ENCODE measurements at regions not wholly inside any gene's neighbourhood (a gene's known extent, or its start where the extent isn't known, plus 50 kb on each side); places are given as distances from the start of the nearest gene placed in this dataset.

DNA sequence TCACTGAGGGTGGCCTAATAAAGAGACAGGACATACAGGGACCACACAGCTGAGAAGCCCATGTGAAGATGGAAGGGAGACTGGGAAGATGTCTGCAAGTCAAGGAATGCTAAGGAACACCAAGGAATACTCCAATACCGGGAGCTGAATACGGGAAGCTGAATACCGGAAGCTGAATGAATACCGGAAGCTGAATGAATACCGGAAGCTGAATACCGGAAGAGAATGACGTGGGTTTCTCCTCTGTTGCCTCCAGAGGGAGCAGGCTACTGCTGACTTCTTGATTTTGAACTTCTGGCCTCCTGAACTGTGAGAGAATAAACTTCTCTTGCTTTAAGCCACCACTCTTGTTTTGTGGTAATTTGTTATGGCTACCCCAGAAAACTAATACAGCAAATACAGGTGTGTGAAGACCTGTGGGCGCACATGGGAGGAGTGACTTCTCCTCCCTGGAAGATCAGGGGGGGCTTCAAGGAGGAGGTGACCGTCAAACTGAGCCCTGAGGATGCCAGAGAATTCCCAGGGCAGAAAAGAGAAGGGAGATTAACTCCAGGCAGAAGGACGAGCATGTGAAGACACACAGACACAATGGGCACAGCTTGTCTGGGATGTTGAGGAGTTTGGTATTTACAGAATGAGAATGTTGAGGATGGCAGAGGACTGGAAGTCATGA is 259.9 kb downstream of the IRF8 start:
- DNase-seq (ENCODE audit: low spot score), result no peak

DNA sequence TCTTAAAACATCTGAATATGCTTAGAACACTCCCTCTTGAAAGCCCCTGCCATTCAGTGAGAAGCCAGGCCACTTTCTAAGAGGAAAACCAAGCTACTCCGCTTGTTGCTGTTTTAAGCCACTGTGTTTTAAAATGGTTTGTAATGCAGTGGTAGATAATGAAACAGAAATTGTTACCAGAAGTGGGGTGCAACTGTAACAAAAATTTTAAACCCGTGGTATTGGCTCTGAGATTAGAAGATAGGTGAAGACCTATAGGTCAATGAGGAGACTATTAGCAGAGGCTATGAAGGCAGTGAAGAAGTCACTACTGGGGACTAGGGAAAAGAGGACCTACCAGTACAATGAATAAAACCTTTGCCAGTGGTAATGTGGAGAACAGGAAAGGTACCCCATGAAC is 266.5 kb downstream of the IRF8 start:
- no peak for DNase-seq (ENCODE audit: low spot score)

- DNase-seq (ENCODE audit: low spot score), result no peak
Measured at GRCh38 chr16:86166414-86166813, 267.5 kb downstream of the IRF8 start.

DNA sequence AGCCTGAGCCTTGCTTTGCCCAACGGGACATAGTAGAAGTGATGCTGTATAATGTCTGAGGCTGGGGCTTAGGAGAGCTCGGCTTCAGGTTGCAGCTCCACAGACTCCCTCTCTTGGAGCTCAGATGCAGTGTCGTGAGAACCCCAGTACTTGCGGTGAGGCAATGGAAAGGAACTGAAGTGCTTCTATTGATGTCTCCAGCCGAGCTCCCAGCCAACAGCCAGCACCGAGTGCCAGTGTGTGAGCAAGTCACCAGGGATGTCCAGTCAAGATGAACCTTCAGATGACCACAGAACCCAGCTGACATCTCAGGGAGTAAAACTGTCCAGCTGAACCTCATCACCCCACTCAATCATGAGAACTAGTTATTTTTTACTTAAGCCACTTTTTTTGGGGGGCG is 268.1 kb downstream of the IRF8 start:
- no peak for DNase-seq (ENCODE audit: low spot score)

DNA sequence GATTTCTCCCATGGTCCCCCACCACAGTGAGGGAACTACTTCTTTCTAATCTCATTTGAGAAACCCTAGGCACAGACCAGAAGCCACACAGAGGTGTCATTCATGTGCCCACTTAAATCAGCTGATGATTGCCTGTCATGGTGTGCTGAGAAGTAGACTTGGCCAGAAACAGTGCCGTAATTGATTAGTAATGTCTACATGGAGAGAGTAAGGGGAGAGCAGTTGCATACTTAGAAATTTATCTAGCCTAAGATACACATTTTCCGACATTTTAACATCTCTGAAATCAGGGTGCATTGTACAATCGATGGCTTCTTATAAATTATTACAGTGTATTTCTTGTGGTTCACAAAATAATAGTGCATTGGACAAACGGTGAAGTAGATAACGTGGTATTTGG is 271.8 kb downstream of the IRF8 start:
- no peak for DNase-seq (ENCODE audit: low spot score)

DNA sequence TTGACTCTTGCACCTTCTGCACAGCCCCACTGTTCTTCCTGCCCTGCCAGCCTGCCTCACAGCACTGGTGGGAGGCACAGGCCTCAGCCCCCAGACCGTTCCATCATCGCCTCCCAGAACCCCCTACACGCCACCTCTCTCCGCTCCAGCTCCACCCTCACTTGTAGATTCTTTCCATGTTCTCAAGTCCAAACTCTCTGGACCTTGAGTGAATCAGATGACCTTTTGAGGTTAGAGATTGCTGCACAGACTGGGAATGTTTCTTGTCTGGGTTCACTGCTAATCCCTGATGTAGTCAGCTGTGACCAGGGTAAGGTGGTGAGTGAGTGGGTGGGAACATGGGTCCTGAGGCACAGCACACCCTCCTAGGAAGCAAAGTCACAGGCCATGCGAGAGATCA is 272.4 kb downstream of the IRF8 start:
- no peak for DNase-seq (ENCODE audit: low spot score)

DNA sequence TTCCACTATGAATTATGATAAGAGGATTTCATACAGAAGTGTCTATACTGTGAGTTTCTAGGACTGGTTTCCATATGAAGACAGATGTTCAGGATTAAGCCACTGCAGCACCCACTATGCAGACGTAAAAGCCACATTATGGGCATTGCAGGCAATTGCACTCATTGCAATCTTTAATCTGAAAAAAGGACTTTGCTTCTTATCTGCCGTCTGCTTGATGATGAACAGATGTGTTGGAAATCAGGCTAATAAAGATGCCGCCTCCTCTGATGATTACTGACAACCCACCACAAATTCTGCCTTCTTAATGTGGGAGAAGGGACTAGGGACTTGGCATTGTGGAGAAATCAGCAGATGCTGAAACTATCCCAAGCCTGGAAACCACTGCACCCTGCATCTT is 276.9 kb downstream of the IRF8 start:
- no peak for DNase-seq (ENCODE audit: low spot score)

DNA sequence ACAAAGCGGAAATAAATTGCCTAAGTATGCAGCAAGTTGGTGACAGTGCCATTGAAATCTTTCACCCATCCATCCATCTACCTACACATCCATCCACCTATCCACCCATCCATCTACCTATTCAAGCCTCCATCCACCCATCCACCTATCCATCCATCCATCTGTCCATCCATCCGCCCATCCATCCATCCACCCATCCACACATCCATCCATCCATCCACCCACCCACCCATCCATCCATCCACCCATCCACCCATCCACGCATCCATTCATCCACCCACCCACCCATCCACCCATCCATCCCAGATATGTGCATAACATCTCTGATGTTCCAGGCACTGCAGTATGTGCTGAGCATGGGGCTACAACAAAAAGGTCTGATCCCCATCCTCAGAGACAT is 277.5 kb downstream of the IRF8 start:
- DNase-seq (ENCODE audit: low spot score), result no peak

DNA sequence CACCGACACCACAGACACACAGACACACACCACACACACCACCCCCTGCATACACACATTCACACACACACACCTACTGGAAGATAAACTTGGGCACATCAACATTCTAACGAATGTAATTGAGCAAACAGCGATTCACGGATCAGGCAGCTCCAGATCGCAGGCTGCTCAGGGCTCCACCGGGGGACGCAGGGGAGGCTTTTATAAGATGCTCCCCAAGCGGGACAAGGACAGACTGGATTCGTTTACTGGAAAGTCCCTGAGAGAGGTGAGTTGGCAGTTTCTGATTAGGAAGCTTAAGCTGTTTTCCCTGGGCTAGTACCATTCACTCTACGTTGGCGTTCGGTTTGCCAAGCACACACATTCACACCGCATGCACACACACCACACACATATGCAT is 281.3 kb downstream of the IRF8 start:
- DNase-seq (ENCODE audit: low spot score), result no peak

DNA sequence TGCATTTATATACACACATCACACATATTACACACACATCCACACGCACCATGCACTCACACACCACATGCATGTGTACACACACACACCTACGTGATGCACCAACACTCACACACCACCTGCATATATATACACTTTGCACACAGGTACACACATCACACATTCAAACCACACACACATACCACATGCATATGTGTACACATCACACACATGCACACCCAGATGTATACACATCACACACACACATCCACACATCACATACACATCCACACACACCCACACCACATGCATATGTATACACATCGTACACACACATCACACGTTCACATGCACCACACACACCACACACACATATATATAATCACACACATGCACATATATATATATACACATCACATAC is 281.8 kb downstream of the IRF8 start:
- no peak for DNase-seq (ENCODE audit: low spot score)

DNA sequence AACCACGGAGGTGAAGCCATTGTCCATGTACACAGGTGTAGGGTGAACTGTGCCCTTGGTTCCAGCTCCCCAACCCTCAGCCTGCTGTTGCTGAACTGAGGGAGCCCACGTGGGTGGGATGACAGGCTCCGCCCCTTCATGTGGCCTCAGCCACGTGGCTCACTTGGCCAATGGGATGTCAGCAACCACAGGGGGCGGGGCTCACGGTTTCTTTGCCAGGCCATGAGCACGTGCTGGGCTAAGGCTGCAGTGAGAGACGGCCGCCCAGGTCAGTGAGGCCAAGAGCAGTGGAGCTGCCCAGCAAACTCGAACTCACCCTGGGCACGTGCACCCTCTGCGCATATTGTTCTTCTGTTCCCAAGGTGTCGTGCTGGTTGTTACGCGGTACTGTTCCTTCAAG is 282.6 kb downstream of the IRF8 start:
- DNase-seq (ENCODE audit: low spot score), result no peak

- no peak for DNase-seq (ENCODE audit: low spot score)
Measured at GRCh38 chr16:86184185-86184584, 285.2 kb downstream of the IRF8 start.

- no peak for DNase-seq (ENCODE audit: low spot score)
Measured at GRCh38 chr16:86185089-86185488, 286.1 kb downstream of the IRF8 start.

GRCh38 chr16:86186313-86186712 is 287.4 kb downstream of the IRF8 start:
- DNase-seq (ENCODE audit: low spot score), result no peak

GRCh38 chr16:86189934-86190333 is 291.0 kb downstream of the IRF8 start:
- DNase-seq (ENCODE audit: low spot score), result no peak

DNA sequence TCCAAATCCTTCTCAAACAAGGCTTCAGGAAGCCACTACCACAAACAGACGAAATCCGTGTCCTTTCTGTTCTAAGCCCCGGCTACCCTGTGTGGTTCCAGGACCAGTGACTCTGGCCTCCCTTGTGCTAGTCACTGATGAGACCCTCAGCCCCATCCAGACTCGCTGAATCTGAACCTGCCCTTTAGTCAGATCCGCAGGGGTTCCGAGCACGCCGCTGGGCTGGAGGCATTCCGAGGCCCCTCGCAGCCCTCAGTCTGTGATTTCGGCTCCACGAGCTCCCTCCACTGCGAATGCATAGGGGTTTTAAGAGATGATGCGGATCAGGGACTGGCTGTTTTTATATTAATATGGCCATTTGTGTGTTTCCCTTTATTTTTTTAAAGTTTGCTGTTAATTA is 292.7 kb downstream of the IRF8 start:
- DNase-seq (ENCODE audit: low spot score), result no peak

DNA sequence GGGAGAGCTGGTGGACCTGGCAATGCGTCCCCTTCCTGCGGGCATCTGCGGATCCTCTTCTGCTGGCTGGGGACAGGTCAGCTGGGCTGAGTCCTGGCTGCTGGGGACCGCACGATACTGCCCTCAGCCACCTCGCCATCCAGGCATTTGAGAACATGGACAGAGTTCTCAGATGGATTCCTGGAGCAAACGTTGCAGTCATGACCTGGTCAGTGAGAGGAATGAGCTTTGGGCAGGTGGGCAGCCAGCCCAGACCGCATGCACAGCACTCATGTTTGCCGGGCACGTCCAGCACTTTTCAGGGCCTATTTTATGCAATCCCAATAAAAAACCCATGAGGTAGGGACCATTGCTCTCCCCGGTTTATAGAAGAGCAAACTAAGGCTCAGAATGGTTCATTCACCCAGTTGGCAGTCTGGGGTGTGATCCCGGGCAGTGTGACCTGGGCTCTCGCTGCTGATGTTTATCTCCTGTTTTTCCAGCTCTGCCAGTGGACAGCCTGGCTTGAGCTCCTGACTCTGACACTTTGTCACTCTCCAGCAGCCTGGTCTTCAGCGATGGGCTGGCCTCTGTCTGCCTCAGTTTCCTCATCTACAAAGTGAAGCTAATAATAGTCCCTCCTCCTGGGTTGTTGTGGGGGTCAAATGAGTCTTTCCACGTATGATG is 294.7 kb downstream of the IRF8 start:
- no peak for DNase-seq (ENCODE audit: low spot score)

DNA sequence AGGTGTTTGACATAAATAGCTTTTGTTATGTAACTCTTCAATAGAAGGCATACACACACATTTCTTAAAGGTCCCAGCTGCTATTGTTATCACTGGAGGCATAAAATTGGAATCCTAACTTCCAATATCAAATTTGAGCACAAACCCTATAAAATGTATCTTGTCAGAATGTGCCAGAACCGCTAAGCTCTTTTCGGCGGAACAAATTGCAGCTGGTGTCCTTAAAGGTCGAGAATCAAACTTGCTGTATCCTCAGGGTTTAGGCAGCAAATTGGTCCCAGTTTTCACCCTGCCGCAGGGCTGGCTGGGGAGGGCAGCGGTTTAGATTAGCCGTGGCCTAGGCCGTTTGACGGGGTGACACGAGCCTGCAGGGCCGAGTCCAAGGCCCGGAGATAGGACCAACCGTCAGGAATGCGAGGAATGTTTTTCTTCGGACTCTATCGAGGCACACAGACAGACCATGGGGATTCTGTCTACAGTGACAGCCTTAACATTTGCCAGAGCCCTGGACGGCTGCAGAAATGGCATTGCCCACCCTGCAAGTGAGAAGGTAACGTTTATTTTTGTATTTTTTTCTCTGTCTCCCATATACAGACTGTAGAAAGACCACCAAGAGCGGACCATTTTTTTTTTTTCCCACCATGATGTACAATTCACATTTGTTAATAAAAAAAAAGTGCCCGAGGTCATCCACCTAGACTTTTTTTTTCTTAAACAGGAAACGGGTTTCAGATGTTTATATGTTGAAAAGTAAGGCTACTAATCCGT is 297.1 kb downstream of the IRF8 start:
- no peak for DNase-seq (ENCODE audit: low spot score)

DNA sequence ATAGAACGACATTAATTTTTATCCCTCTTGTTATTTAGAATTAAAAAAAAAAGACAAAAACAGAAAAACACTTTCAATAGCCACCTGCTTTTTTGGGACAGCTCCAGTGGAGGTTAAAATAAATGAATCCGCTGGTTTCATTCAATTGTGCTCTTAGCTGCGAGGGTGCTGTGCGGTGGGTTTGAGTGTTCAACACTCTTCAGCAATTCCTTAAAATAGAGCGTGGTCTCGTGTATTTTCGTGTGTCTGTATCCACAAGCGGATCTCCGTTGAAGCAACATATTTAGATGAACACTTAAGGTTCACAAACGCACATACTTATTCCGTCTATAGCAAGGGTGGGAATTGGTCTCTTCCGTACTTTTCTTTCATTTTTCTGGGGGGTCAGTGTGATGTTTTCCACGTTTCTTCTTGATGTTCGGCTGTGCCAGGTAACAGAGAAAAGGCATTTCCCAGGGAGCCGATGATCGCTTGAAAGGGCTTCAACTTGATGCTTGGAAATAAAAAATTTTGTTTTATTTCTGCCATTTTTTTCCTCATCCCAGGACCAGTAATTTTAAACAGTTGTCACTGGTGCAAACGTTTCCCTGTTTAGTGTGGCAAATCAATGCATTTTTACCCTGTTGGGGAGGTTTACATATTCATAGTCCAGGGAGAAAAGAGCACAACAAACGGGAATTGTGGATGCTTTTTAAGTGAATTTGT is 297.9 kb downstream of the IRF8 start:
- DNase-seq (ENCODE audit: low spot score), result no peak

GRCh38 chr16:86198206-86199118 is 299.5 kb downstream of the IRF8 start:
- DNase-seq (ENCODE audit: low spot score), result no peak

DNA sequence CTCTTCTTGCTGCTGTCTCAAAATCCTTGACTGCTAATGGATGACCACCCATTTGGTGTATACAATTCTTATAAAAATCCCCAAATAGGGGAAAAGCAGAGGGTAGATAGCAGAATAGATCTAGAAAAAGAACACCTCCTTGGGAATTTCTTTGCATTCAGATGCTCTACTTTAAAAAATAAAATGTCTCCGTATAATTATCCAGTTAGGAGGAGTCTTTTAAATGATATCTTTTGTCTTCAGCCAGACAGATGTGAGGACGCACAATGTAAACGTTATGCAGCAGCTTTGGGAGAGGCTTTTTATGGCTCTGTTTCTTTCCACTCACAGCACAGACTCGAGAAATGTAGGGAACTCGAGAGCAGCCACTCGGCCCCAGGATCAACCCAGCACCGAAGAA is 300.2 kb downstream of the IRF8 start:
- no peak for DNase-seq (ENCODE audit: low spot score)

All from LoVo (cell line).